NCI-H1092 treated with DMSO at 0.1 percent for 48 hours (cell line): ENCODE measurements at regions not wholly inside any gene's neighbourhood (a gene's known extent, or its start where the extent isn't known, plus 50 kb on each side); places are given as distances from the start of the nearest gene placed in this dataset.
"Not testable (repeated sequence)": the region's sequence is repeated elsewhere in the genome, so short reads cannot be mapped to it uniquely, and the experiment has no call there.

Source experiments
- DNase-seq: peaks from one replicate; lab custom pipeline; 2025; lab: John Stamatoyannopoulos, UW

DNA sequence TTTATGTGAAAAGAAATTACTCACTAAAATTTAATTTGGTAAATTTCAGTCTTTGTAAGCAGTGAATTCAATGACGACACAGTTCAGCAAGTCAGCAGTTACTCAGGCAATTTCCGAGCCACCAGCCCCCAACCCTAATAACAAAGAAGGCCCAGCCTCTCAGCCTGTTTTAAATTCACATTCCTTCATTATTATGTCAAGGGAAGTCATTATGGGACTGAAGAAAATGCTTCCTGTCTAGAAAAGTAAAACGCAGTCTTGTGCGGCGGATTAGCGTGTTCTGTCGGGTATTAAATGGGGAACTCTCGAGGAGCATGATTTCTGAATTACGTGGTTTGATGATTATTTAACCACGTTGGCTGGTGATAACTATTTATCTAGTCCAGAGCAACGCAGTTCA, 177.6 kb downstream of the AIPL1 start:
- DNase-seq = no peak

DNA sequence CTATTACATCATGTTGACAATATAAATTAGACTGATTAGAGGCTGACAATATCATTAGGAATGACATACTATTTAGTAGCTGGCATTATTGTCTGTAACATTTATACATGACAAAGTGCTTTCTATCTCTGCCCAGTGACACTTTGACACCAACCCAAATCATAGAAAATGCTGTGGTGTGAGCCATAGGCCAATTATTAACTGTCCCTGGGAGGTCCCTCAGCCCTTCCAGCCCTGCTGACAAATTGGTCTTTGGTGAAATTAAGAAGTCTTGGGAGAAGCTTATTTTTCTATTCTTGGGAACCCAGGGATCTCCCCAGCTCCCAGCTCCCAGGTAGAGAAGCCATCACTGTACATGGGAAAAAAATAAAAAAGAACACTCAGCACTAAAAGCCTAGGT, 179.6 kb downstream of the AIPL1 start:
- no peak for DNase-seq

DNA sequence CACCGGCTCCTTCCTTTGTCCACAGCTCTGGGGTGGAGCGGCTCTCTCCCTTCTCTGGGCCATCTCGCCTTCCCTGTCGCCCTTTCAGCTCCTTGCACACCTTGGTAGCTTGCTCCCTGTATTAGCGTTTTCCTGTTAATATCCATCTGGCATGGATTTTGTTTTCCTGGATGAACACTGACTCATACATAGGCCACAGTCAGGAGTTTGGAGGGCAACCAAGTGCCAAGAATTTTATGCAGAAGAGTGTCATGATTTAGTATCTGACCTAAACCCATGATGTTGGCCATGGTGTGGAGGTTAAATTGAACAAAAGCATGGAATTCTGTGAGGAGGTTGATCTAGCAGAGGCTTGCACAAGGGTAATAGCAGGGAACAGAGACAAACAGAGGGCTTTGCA, 180.9 kb downstream of the AIPL1 start:
- DNase-seq = no peak

DNA sequence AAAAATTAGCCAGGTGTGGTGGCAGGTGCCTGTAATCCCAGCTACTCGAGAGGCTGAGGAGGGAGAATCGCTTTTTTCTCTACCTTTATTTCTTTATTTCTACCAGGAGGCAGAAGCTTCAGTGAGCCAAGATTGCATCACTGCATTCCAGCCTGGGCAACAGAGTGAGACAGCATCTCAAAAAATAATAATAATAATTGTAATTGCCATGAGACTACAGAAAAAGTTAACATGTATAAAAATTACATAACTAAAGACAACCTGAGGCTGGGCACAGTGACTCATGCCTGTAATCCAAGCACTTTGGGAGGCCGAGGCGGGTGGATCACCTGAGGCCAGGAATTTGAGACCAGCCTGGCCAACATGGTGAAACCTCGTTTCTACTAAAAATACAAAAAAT, 181.5 kb downstream of the WSCD1 start:
- not testable (repeated sequence) for DNase-seq

DNA sequence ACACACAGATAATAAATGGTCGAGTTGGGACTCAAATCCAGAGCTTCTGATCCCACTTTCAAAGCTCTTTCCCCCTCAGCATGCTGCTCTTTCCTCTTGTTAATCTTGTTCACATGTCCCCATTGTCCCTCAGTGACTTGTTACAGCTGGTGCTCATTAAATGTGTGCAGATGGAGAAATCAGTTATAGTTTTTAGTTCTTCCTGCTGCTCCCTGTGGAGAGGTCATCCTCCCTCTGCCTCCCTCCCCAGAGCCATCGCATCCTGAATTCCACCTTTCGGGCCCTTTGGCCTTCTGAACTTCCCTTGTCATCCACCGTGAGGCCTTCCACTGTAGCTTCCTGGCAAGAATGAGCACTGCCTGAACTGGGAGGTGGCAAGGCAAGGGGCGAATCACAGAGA, 179.6 kb downstream of the WSCD1 start:
- DNase-seq = no peak

DNA sequence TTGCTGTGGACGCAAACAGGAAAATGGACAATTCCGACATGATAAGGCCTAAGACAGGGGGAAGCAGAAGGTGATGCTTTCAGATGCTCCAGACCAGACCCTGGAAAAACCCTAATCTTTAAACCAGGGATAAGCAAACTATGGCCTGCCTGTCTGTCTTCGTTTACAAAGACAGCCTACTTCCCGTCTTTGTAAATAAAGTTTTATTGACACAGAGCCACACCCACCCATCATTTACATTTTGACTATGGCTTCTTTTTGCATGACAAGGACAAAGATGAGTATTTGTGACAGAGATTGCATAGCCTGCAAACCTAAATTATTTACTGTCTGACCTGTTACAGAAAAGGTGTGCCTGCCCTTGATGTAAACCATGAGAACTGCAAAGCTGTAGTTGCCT, 177.9 kb downstream of the WSCD1 start:
- DNase-seq = no peak

DNA sequence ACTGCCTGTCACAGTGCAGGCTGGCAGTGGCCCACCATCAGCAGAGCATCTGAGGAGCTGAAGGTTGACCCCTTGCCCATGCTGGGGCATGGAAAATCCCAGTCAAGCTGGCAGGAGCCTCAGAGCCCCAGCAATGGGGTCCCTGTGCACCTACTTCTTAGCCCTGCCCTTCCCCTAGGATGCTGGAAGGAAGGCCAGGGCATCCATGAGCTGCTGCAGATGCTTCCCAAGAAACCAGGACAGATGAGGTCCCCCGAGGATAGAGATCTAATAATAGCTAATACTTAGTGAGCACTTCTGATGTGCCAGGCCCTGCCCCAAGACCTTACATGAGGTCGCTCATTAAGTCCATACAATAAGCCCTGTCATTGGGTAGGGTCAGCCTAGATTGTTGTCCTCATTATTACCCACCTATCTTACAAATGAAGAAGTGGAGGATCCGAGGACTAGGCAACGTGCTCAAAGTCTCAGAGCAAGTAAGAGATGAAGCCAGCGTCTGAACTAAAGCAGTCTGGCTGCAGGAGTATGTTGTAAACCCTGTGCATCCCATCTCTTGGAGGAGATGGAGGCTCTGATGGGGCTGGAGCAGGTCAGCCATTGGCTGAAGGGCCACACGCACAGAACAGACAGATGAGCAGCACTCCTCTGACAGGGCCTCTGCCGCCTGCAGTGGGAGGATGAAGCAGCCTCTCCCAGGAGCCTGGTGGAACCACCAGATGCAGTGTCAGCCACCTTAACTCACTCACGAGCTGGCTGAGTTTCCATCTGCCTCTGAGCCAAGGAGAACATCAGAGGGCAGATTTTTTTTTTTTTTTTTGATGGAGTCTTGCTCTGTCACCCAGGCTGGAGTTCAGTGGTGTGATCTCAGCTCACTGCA, 175.4 kb downstream of the WSCD1 start:
- DNase-seq = no peak

DNA sequence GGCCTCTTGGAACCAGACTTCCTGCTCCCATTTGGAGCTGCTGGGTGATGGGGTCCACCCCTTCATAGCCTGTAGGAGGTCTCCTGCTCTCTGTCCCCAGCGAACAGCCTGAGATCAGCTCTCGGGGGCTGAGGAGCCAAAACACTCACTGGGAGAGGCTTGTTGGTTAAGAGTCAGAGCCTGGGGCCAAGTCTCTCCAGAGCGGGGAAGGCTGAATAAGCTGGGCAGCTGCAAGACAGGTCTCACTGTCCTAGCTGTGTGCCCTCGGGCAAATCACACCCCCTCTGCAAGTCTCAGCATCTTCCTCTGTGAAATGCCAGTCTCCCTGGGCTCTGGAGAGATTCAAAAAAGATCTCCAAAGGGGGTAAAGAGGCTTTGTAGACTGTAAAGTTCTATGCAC, 174.6 kb downstream of the WSCD1 start:
- DNase-seq = no peak

DNA sequence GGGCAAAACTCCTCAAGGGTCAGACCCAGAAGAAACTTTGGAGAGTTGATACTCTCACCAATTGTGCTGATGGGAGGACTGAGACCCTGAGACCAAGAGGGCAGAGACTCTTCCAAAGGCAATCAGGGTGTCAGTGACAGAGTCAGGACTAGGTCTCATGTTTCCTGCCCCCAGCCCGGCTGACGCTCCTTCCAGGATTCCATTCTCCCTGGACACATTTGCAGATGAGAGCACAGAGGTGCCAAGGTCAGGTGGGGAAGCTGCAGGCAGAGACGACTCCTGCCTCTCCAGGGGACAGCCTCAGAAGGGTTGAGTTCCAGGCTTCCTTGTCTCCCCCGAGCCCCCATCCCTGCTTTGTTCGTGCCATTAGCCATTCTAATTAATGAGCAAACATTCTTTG, 174.1 kb downstream of the WSCD1 start:
- DNase-seq = no peak

DNA sequence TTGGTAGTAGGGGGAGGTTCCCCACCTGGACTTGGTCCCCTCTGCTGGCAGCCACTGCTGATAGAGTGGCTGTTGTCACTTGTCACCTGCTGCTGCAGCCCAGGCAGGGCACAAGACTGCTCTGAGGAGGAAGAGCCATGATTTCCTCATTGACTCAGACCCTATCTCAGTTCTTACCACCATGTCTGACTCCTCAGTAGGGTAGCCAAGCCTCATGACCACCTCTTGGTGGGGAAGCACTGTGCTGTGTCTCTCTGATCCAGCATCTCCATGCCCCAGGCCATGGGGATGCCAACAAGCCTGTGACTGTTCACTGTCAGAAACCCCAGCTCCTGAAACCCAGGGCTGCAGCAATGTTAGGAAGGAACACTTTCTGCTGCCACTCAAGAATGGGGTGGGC, 173.0 kb downstream of the WSCD1 start:
- no peak for DNase-seq

DNA sequence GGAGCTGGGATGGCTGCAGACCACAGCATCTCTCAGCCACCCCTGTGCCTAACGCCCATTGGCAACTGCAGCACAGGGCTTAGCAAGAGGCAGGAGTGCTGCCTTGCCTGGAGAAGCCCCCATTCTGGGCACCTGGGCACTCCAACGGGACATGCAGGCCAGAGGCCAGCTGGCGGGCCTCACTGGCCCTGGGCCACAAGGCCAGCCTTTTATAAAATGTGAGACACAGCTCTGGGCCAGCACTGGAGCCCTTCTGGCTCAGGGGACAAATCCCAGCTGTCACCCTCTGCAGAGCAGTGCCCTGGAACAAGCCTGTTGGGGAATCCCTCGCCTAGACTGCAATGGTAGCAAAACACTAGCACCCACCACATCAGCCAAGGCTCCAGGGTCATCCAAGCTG, 171.8 kb downstream of the WSCD1 start:
- DNase-seq = no peak

DNA sequence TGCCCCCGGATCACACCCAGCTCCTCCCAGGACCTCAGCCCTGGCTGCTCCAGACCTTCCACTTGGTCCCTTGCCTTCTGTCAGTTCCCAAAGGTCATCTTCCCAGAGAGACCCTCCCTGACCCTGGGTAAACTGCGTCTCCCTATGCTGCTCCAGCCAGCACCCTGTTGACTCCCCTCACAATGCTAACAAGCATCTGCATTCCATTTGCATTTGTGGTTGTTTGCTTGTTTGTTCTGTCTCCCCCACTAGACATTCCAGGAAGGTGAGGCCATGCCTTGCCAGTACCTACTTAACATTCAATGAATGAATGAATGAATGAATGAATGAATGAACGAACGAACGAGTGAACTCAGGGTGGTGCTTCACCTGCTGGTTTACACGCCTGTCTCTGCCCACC, 171.2 kb downstream of the WSCD1 start:
- DNase-seq = no peak

DNA sequence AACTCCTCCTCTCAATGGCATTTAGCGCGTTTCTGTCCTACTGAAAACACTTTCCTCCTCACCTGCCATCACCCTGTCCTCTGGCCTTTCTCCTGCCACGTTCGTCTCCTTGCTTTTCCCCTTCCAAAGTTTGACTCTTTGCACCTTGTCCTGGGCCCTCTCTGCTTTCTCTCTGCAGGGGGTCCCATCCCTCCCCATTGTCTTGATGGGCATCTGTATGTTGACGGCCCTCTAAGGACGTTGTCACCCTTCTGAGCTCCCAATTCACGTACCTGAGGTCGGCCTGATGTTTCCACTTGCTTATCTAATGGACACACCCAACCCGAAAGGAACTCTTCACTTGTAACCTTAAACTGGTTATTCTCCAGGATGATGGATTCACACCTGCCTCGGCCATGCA, 170.4 kb downstream of the WSCD1 start:
- no peak for DNase-seq

DNA sequence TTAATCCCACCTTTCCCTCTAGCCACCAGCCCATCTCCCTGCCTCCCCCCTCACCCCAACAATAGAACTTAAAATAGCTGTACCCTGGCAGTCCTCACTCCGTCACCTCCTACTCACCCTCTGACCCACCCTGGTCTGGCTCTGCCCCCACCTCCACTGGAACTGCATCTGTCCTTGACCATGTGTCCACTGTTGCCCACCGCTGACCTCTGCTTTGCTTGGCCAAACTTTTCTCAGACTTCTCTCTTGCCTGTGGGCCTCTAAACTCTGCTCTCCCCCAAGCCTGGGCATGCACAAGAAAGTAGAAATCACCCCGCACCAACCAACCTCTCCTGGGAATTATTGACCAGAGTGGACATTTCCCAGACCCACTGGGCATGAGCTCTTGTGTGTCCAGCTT, 169.8 kb downstream of the WSCD1 start:
- no peak for DNase-seq

DNA sequence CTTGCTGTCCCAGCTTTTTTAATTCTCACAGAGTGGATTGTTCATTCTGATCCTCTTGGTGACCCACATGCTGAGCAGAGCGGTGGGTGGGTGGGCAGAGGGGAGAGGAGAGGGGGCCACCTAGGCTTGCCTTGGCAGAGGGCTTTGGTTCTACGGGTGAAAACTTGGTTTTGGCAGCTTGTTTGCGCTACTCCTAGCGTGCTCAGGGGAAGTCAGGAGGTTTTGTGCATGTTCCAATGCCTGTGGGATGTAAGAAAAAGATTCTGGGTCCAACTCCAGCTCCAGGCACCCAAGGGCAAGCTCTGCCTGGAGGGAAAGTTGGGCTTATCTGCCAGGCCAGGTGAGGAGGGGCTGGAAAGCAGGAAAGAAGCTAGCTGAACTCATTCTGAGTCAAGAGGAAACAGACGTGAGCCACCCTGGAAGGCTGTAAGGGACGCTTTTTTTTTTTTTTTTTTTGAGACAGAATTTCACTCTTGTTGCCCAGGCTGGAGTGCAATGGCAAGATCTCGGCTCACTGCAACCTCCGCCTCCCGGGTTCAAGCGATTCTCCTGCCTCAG, 169.1 kb downstream of the WSCD1 start:
- DNase-seq = no peak

DNA sequence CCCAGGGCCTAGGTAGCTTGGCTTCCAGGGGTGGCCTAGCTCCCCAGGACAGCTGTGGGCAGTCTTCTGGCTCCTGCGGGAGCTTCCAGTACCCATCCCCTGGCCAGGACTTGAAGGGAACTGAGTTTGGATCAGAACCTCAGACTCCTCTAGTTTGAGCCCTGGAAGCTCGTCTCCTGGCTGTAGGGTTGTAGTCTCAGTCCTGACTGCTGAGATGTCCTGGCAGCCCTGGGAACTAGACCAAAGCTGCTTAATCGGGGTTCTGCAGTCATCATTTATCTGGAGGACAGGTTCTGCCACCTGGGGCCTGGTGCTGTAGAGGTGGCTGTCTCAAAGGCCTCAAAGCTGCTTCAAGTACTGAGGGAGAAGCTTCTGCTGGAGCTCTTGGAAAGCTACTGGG, 163.7 kb downstream of the WSCD1 start:
- DNase-seq = no peak

DNA sequence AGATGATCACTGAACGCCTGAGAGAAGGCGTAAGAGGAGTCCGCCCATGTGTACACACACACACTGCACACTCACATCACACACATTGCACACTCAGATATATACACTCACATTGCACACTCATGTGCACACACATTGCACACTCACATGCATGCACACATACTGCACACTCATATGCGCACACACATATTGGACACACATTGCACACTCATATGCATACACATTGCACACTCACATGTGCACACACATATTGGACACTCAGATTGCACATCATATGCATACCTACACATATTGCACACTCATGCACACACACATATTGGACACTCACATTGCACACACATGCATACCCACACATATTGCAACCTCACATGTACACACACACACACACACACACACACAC, 163.2 kb downstream of the WSCD1 start:
- no peak for DNase-seq

DNA sequence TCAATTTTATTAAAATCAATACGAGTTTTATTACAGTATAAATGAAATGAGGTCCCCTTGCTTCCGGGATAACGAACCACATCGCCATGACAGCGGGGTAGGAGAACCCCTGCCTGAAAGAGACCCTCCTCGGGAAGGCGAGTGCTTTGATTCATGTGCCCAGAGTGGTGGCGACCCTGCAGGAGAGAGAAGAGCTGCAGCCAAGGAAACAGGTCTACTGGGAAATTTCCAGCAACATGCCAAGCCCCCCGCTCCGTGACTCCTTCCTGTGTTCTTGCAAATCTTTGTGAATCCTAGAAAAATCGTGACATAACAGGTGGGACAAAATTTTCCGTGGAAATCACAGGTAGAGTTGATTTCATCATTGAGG, 162.5 kb downstream of the WSCD1 start:
- no peak for DNase-seq

DNA sequence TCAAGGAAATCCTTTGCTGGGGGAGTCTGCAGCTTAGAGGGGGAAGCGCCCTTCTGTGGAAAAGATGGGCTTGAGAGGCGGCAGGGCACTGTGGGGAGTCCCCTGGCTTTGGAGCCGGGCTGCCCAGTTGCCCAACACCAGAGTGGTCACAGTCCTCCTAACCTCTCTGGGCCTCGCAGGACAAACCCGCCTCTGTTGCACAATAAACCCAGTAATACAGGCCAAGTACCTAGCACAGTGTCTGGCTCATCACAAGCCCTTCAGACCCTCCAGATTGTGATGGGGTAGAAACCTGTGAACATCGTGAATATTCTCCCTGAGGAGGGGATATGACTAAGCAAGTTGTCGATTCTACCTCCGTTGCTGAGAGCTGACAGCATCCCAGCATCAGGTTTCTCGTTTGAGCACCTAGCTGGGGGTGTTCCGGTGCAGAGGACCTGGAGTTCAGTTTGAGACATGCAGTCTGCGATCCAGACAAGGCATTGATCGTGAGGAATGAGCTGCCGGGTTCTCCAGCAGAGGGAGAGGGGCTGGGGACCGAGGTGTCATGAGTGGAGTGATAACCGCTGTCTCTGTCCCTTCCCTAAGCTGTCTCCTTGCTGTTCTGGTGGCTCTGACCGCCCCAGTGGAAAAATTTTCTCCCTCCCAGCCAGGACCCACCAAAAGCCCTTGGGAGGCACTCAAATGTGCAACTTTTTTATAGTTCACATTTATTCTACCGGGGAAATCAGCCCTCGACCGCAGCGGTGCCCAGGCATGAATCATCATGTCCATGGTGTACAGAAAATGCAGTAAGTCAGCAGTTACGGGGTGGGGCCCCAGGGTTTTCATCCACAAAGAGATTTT, 161.9 kb downstream of the WSCD1 start:
- DNase-seq = no peak

DNA sequence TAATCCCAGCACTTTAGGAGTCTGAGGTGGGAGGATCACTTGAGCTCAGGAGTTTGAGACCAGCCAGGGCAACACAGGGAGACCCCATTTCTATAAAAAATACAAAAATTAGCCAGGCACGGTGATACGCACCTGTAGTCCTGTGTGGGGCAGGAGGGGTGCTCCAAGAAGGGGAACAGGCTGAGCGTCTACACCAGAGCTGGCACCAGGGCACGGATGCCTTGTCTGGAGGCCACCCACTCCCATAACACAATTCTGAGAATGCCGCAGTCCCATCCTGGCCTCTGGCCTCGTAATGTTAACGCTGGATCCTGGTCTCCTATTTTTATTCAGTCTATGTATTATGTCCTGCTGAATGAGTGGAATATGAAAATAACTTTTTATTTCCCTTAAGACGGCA, 161.3 kb downstream of the WSCD1 start:
- DNase-seq = no peak

DNA sequence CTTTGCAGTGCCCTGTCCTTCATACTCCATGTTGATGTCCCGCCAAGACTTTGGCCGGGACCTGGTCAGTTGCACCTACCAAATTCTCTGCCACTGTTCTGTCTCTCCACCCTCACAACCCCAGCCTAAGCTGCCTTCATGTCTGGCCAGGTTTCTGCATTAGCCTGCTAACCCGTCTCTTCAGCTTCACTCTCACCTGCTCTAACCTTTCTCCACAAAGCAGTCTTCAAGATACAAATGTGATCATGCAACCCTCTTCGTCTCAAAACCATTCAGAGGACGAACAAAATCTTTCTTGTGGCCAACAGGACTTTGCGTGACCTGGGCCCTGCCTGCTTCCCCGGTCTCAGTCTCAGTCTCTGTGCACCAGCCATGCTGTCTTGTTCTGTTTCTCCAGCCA, 148.2 kb downstream of the WSCD1 start:
- DNase-seq = no peak

DNA sequence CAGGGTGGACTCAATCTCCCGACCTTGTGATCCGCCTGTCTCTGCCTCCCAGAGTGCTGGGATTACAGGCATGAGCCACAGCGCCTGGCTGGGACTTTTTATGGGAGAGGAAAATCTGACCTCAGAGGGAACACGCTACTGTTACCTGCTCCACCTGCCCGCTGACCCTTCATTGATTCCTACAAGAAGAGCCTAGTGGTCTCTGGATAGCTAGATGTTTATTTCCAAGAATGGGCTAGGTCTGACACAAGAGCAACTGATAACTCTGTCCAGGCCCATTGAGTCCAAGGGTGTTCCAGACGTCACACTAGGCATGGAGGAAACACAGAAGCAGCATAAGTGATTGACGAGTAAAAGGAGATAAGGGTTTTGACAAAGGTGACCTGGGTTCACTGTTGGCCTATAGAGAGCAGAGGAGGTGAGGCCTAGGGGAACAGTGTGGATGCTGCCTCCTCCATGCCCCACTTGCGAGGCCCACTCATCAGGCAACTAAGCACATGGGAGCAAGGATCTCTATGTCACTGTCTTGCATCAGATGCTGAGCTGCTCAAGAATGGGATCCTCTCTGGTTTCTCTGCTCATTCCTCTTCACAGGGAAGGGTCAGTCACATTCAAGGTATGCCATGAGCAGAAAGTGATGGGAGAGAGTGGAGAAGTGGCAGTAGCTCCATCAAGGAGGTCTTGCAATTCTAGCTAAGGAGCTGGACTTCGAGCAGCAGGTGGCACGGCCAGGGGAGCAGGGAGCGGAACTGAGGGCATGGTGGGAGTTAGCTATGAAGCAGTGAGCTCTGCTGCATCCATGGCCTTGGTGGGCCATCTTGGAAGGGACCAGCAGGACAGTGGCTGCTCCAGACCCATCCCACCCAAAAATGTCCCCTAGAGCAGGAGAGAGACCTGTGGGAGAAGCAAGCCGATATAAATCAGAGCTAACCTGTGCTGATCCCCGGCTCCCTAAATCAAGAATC, 145.2 kb downstream of the WSCD1 start:
- no peak for DNase-seq
